ENCODE measurements at regions not wholly inside any gene's neighbourhood (a gene's known extent, or its start where the extent isn't known, plus 50 kb on each side); places are given as distances from the start of the nearest gene placed in this dataset.

- DNase-seq: no peak
Measured at GRCh38 chr4:157854819-157855218, 318.0 kb downstream of the GASK1B start.

- no peak for DNase-seq
Measured at GRCh38 chr4:157840648-157841047, 332.2 kb downstream of the GASK1B start.

- DNase-seq: no peak
Measured at GRCh38 chr4:157840034-157840433, 332.8 kb downstream of the GASK1B start.

GRCh38 chr4:157838366-157838765 is 334.5 kb downstream of the GASK1B start:
- DNase-seq: peak; percentile 48

GRCh38 chr4:157837071-157837703 is 335.6 kb downstream of the GASK1B start:
- no peak for DNase-seq

- no peak for DNase-seq
Measured at GRCh38 chr4:157832596-157832995, 340.2 kb downstream of the GASK1B start.

- DNase-seq: no peak
Measured at GRCh38 chr4:157824021-157824420, 348.8 kb downstream of the GASK1B start.

GRCh38 chr4:157821814-157822213 is 351.0 kb downstream of the GASK1B start:
- DNase-seq: no peak

GRCh38 chr4:157819693-157820464 is 352.9 kb downstream of the GASK1B start:
- DNase-seq: no peak

- no peak for DNase-seq
Measured at GRCh38 chr4:157818946-157819692, 353.7 kb downstream of the GASK1B start.

- no peak for DNase-seq
Measured at GRCh38 chr4:157810137-157810774, 362.6 kb downstream of the GASK1B start.

- no peak for DNase-seq
Measured at GRCh38 chr4:157808796-157809383, 363.9 kb downstream of the GASK1B start.

- no peak for DNase-seq
Measured at GRCh38 chr4:157806184-157806583, 366.6 kb downstream of the GASK1B start.

- peak; percentile 32 for DNase-seq
Measured at GRCh38 chr4:157804986-157805385, 367.8 kb downstream of the GASK1B start.

- no peak for DNase-seq
Measured at GRCh38 chr4:157803845-157804521, 368.8 kb downstream of the GASK1B start.

- DNase-seq: no peak
Measured at GRCh38 chr4:157803421-157803820, 369.4 kb downstream of the GASK1B start.

- no peak for DNase-seq
Measured at GRCh38 chr4:157795495-157795894, 377.3 kb downstream of the GASK1B start.

- DNase-seq: no peak
Measured at GRCh38 chr4:157792716-157793115, 380.1 kb downstream of the GASK1B start.

GRCh38 chr4:157791236-157791635 is 381.6 kb downstream of the GASK1B start:
- no peak for DNase-seq

GRCh38 chr4:157787618-157788017 is 385.2 kb downstream of the GASK1B start:
- no peak for DNase-seq

- DNase-seq: no peak
Measured at GRCh38 chr4:157781361-157781760, 391.5 kb downstream of the GASK1B start.

- no peak for DNase-seq
Measured at GRCh38 chr4:157779081-157779480, 393.7 kb downstream of the GASK1B start.
